OCI-LY7 (cell line): ENCODE measurements at regions not wholly inside any gene's neighbourhood (a gene's known extent, or its start where the extent isn't known, plus 50 kb on each side); places are given as distances from the start of the nearest gene placed in this dataset.

Source experiments
- BruUV-seq: library from RNA; stranded (reverse); fragments of 400-500 nt; replicated peaks from 2 replicates; lab custom pipeline; 2021; lab: Mats Ljungman, UMichigan
- CTCF ChIA-PET: fragments of 300-600 bp; sonication (Branson Sonifier 250); formaldehyde crosslinking; loops from one replicate; lab custom pipeline; 2022; ENCODE audit warnings: antibody characterized with exemption; ENCODE audit not compliant: unreplicated experiment; lab: Charles Lee
- POLR2A ChIA-PET: fragments of 300-600 bp; sonication (Branson Sonifier 250); formaldehyde crosslinking; loops from one replicate; lab custom pipeline; 2022; ENCODE audit warnings: antibody characterized with exemption; lab: Charles Lee
- DNase-seq: peaks from one replicate; pipeline ENCODE4 v3.0.0-alpha.2; 2015; ENCODE audit warnings: low spot score
- H2AFZ ChIP-seq: fragments of 200-600 bp; sonication (generic), shearing (Covaris generic); 2 replicates; pipeline ENCODE4 v1.6.1; 2014; ENCODE audit warnings: mild to moderate bottlenecking, antibody characterized with exemption, low read length, moderate library complexity
- H3K27ac ChIP-seq: fragments of 200-600 bp; sonication (generic); 2 replicates; pipeline ENCODE4 v1.5.1; 2014; ENCODE audit warnings: mixed run types, low read depth, mild to moderate bottlenecking, moderate library complexity, low read length, inconsistent platforms; ENCODE audit not compliant: poor library complexity, severe bottlenecking
- H3K36me3 ChIP-seq: fragments of 200-600 bp; sonication (generic); 2 replicates; pipeline ENCODE4 v1.6.1; 2014; ENCODE audit warnings: mild to moderate bottlenecking, antibody characterized with exemption, low read length, moderate library complexity, mixed read lengths; ENCODE audit not compliant: insufficient read depth
- H3K4me1 ChIP-seq: fragments of 200-600 bp; sonication (generic); 2 replicates; pipeline ENCODE4 v1.5.1; 2014; ENCODE audit warnings: mild to moderate bottlenecking, low read length; ENCODE audit not compliant: insufficient read depth, poor library complexity, severe bottlenecking
- H3K4me2 ChIP-seq: fragments of 200-600 bp; sonication (generic); 2 replicates; pipeline ENCODE4 v1.6.1; 2014; ENCODE audit warnings: mild to moderate bottlenecking, low read length
- H3K4me3 ChIP-seq: fragments of 200-600 bp; sonication (generic); 2 replicates; pipeline ENCODE4 v1.5.1; 2014; ENCODE audit warnings: mild to moderate bottlenecking, low read depth, low read length; ENCODE audit not compliant: poor library complexity, severe bottlenecking
- H3K79me2 ChIP-seq: fragments of 200-600 bp; sonication (generic); 2 replicates; pipeline ENCODE4 v1.6.1; 2016; ENCODE audit warnings: low read depth, mild to moderate bottlenecking, low read length, moderate library complexity, mixed read lengths; ENCODE audit not compliant: insufficient read depth
- H3K9me2 ChIP-seq: fragments of 200-600 bp; sonication (generic); 2 replicates; pipeline ENCODE4 v1.6.1; 2016; ENCODE audit warnings: mild to moderate bottlenecking, low read length, mixed read lengths; ENCODE audit not compliant: insufficient read depth
- H3K9me3 ChIP-seq: fragments of 200-600 bp; sonication (generic); 2 replicates; pipeline ENCODE4 v1.6.1; 2014; ENCODE audit warnings: mild to moderate bottlenecking, mixed run types, low read length, mixed read lengths
- H4K20me1 ChIP-seq: fragments of 200-600 bp; sonication (generic); 2 replicates; pipeline ENCODE4 v1.6.1; 2014; ENCODE audit warnings: mild to moderate bottlenecking, antibody characterized with exemption, low read length, moderate library complexity, mixed read lengths; ENCODE audit not compliant: insufficient read depth
- EZH2phosphoT487 ChIP-seq: fragments of 200-600 bp; sonication (generic); IDR thresholded peaks from 2 replicates; pipeline ENCODE4 v1.6.1; 2018; ENCODE audit warnings: low read depth, borderline replicate concordance, mild to moderate bottlenecking, mixed run types, antibody characterized with exemption, low read length, moderate library complexity, mixed read lengths
- intact Hi-C: fragments of 100-400 bp; cut with micrococcal nuclease; formaldehyde crosslinking; loops from one replicate; pipeline ENCODE4 v1.10.0; 2022; ENCODE audit not compliant: unreplicated experiment
- TF ChIP-seq, protein P1 (sequence below): fragments of 200-600 bp; sonication (generic); conservative IDR thresholded peaks from 2 replicates; pipeline ENCODE4 v1.5.1; 2014; ENCODE audit warnings: mild to moderate bottlenecking, antibody characterized with exemption, low read length, moderate library complexity, mixed read lengths

DNA sequence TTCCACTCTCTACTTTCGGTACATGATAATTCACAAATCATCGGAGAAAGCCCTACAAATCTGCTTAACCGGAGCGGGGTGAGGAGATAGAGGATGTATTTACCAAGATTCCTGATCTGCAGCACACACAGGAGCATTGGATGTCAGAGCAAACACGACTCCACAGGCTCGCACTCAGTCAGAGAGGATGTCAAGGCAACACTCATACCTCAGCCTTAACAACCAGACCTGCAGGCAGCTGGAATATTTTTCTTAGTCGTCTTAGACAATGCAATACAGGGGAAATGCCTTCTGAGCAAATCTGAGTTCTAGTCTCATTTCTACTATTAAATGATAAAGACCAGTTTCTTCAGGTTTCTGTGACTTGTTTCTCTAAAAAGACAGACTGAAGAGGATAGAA is 159.3 kb upstream of the CPNE8 start:
- no peaks in the 10 kb centered on the region for H3K9me3 ChIP-seq
- no peaks in the 10 kb centered on the region for H3K36me3 ChIP-seq
- H3K4me3 ChIP-seq = no peak overlapping the region
- TF ChIP-seq, protein P1, sequence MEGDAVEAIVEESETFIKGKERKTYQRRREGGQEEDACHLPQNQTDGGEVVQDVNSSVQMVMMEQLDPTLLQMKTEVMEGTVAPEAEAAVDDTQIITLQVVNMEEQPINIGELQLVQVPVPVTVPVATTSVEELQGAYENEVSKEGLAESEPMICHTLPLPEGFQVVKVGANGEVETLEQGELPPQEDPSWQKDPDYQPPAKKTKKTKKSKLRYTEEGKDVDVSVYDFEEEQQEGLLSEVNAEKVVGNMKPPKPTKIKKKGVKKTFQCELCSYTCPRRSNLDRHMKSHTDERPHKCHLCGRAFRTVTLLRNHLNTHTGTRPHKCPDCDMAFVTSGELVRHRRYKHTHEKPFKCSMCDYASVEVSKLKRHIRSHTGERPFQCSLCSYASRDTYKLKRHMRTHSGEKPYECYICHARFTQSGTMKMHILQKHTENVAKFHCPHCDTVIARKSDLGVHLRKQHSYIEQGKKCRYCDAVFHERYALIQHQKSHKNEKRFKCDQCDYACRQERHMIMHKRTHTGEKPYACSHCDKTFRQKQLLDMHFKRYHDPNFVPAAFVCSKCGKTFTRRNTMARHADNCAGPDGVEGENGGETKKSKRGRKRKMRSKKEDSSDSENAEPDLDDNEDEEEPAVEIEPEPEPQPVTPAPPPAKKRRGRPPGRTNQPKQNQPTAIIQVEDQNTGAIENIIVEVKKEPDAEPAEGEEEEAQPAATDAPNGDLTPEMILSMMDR = no peak
- no peak for TF ChIP-seq EZH2phosphoT487
- no peaks in the 10 kb centered on the region for H3K4me1 ChIP-seq
- no peaks in the 10 kb centered on the region for H3K79me2 ChIP-seq
- H4K20me1 ChIP-seq = no peaks in the 10 kb centered on the region
- no peak overlapping the region for H3K4me2 ChIP-seq
- no peaks in the 10 kb centered on the region for H3K9me2 ChIP-seq
- intact Hi-C loops = no loop called here
- no peak overlapping the region for H2AFZ ChIP-seq
- ChIA-PET CTCF (no interaction called here), POLR2A (no interaction called here)
- DNase-seq = no peak
- BruUV-seq = no TSS peak
- no peak overlapping the region for H3K27ac ChIP-seq

DNA sequence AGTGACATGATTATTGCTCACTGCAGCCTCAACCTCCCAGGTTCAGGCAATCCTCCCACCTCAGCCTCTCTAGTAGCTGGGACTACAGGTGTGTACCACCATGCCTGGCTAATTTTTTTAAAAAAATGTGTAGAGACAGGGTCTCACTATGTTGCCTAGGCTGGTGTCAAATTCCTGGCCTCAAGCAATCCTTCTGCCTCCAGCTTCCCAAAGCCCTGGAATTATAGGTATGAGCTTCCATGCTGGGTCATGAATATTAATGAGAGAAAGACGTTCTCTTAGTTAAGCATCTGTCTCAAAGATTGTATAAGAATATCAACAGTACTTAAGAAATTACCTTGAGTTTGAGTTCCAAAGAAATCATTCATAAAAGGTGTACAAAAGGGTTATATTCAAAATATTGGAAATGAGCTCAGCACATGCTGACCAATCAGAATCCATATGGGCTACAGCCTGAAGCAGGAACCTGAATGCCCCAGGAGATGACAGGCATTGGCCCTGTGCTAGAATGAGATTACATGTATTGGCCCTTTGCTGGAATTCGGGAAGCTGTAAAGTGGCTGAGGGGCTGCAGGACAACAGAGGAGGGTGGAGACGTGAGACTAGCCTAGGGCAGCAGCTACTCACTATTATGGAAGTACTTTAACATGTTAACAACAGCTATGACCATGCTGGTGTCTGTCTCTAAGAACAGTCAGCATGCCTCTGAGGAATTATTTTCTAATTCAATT is 157.0 kb upstream of the CPNE8 start:
- POLR2A ChIA-PET = no interaction called here
- DNase-seq = no peak

DNA sequence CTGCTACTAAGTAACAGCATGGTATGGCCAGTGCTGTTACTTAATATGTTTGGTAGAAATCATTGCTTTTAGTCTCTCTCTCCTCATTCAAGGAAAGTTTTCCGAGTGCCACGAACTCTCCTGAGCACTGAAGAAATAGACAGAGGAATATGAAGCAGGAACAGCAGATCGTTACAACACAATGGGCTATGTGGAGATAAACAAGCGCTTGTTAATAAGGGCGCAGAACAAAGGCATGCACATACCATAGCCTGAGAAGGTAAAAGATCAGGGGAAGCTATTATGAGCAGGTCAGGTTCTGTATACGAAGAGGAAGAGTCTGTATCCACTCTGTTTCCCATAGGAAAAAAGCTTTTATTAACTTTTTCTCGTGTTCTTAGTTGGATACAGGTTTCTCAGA is 156.2 kb upstream of the CPNE8 start:
- intact Hi-C loops = no loop called here
- Histone ChIP-seq H3K9me2 (no peaks in the 10 kb centered on the region), H3K79me2 (no peaks in the 10 kb centered on the region), H3K9me3 (no peaks in the 10 kb centered on the region), H3K4me2 (no peak overlapping the region), H2AFZ (no peak overlapping the region), H3K27ac (no peak overlapping the region), H4K20me1 (no peaks in the 10 kb centered on the region), H3K36me3 (no peaks in the 10 kb centered on the region), H3K4me1 (no peaks in the 10 kb centered on the region), H3K4me3 (no peak overlapping the region)
- POLR2A ChIA-PET = no interaction called here
- DNase-seq = no peak
- no peak for TF ChIP-seq EZH2phosphoT487
- TF ChIP-seq, protein P1 = no peak
- BruUV-seq = no TSS peak
- CTCF ChIA-PET = no interaction called here

More for the DNA sequence above, 157.0 kb upstream of the CPNE8 start:
- TF ChIP-seq EZH2phosphoT487 = no peak
- TF ChIP-seq, protein P1 = no peak
- Histone ChIP-seq H3K4me1 (no peaks in the 10 kb centered on the region), H3K9me2 (no peaks in the 10 kb centered on the region), H3K9me3 (no peaks in the 10 kb centered on the region), H4K20me1 (no peaks in the 10 kb centered on the region), H3K4me2 (no peak overlapping the region), H2AFZ (no peak overlapping the region), H3K4me3 (no peak overlapping the region), H3K27ac (no peak overlapping the region), H3K36me3 (no peaks in the 10 kb centered on the region), H3K79me2 (no peaks in the 10 kb centered on the region)
- CTCF ChIA-PET = no interaction called here
- no TSS peak for BruUV-seq
- intact Hi-C loops = no loop called here
